ENCODE measurements at regions not wholly inside any gene's neighbourhood (a gene's known extent, or its start where the extent isn't known, plus 50 kb on each side); places are given as distances from the start of the nearest gene placed in this dataset.

GRCh38 chr10:93211991-93212390 lies 138.3 kb downstream of the CYP26A1 start:
- 74% methylated on average over 3 of the region's 8 CpGs for WGBS (ENCODE audit: insufficient coverage, low coverage, low lambda C conversion rate, missing lambda C conversion rate)
- TF ChIP-seq POLR2A (IDR thresholded peaks at IDR 0.05): no peak
- no peak for TF ChIP-seq CTCF (IDR thresholded peaks at IDR 0.05)
- H3K9me3 ChIP-seq: no peaks in the 10 kb centered on the region
- no peak overlapping the region for H3K27ac ChIP-seq
- no peaks in the 10 kb centered on the region for H3K27me3 ChIP-seq
- intact Hi-C loops (cut with DNase I): no loop called here
- DNase-seq: no peak
- no peak for ATAC-seq
- H3K36me3 ChIP-seq: no peaks in the 10 kb centered on the region
- no peak overlapping the region for H3K4me3 ChIP-seq
- no peaks in the 10 kb centered on the region for H3K4me1 ChIP-seq

- intact Hi-C loops (cut with DNase I): no loop called here
- Histone ChIP-seq H3K4me3 (no peak overlapping the region), H3K9me3 (no peaks in the 10 kb centered on the region), H3K27ac (no peak overlapping the region), H3K27me3 (no peaks in the 10 kb centered on the region), H3K4me1 (peaks cover 0 to 25% (median 8%) of the 10 kb centered on the region in 4 donors), H3K36me3 (no peaks in the 10 kb centered on the region)
- no CpG with 5 or more reads among the region's 3 CpGs for WGBS (ENCODE audit: insufficient coverage, low coverage, low lambda C conversion rate, missing lambda C conversion rate)
- peak in 1 of 4 donors; percentile 26 for ATAC-seq
- DNase-seq: no peak
- TF ChIP-seq POLR2A (IDR thresholded peaks at IDR 0.05): no peak
- TF ChIP-seq CTCF (IDR thresholded peaks at IDR 0.05): no peak
These were observed 141.6 kb downstream of the CYP26A1 start for GRCh38 chr10:93215312-93215711.

GRCh38 chr10:93216341-93216985 lies 142.8 kb downstream of the CYP26A1 start:
- 89% methylated on average over 5 of the region's 5 CpGs for WGBS (ENCODE audit: insufficient coverage, low coverage, low lambda C conversion rate, missing lambda C conversion rate)
- H3K4me3 ChIP-seq: no peak overlapping the region
- TF ChIP-seq CTCF (IDR thresholded peaks at IDR 0.05) (no peak), POLR2A (IDR thresholded peaks at IDR 0.05) (no peak)
- H3K36me3 ChIP-seq: no peaks in the 10 kb centered on the region
- ATAC-seq (no peak), DNase-seq (no peak)
- peaks cover 0 to 37% (median 13%) of the 10 kb centered on the region in 4 donors for H3K4me1 ChIP-seq
- no peak overlapping the region for H3K27ac ChIP-seq
- intact Hi-C loops (cut with DNase I): no loop called here
- H3K9me3 ChIP-seq: no peaks in the 10 kb centered on the region
- H3K27me3 ChIP-seq: no peaks in the 10 kb centered on the region

- H3K4me1 ChIP-seq: peaks cover 0 to 49% (median 13%) of the 10 kb centered on the region in 4 donors
- no peaks in the 10 kb centered on the region for H3K9me3 ChIP-seq
- H3K27ac ChIP-seq: peak overlapping the region in 1 of 3 donors; percentile 36
- H3K36me3 ChIP-seq: no peaks in the 10 kb centered on the region
- intact Hi-C loops (cut with DNase I): no loop called here
- ATAC-seq (peak in 3 of 4 donors; percentile 37 to 48 (median 37)), DNase-seq (no peak)
- no peak overlapping the region for H3K4me3 ChIP-seq
- no peaks in the 10 kb centered on the region for H3K27me3 ChIP-seq
- TF ChIP-seq POLR2A (IDR thresholded peaks at IDR 0.05) (no peak), CTCF (IDR thresholded peaks at IDR 0.05) (no peak)
These were observed 144.7 kb downstream of the CYP26A1 start for GRCh38 chr10:93218386-93218785.
